SK-N-SH treated with all-trans-retinoic acid at 6 μM for 48 hours (cell line): ENCODE measurements at regions not wholly inside any gene's neighbourhood (a gene's known extent, or its start where the extent isn't known, plus 50 kb on each side); places are given as distances from the start of the nearest gene placed in this dataset.

Experiments used
- ARNTL ChIP-seq: fragments of 450-650 bp; formaldehyde crosslinking; IDR thresholded peaks from 2 replicates; pipeline ENCODE4 v1.5.0; 2020; ENCODE audit warnings: low read depth, mild to moderate bottlenecking, moderate library complexity, borderline replicate concordance
- ESRRG ChIP-seq: fragments of 250-450 bp; sonication (Bioruptor Pico); IDR thresholded peaks from 2 replicates; pipeline ENCODE4 v1.6.1; 2021; ENCODE audit warnings: mild to moderate bottlenecking
- OSR1 ChIP-seq: fragments of 250-450 bp; sonication (Bioruptor Pico); IDR thresholded peaks from 2 replicates; pipeline ENCODE4 v1.8.0; 2022; ENCODE audit warnings: moderate library complexity, mild to moderate bottlenecking, inconsistent platforms
- PATZ1 ChIP-seq: fragments of 250-450 bp; sonication (Bioruptor Pico); IDR thresholded peaks from 2 replicates; pipeline ENCODE4 v1.8.0; 2020; ENCODE audit warnings: mild to moderate bottlenecking, moderate library complexity, borderline replicate concordance
- RARB ChIP-seq: fragments of 250-450 bp; sonication (Bioruptor Pico); IDR thresholded peaks from 2 replicates; pipeline ENCODE4 v1.8.0; 2021; ENCODE audit warnings: mild to moderate bottlenecking, moderate library complexity
- TOX ChIP-seq: fragments of 250-450 bp; sonication (Bioruptor Pico); IDR thresholded peaks from 2 replicates; pipeline ENCODE4 v1.8.0; 2021; ENCODE audit warnings: mild to moderate bottlenecking, moderate library complexity, borderline replicate concordance
- ZC3H10 ChIP-seq: fragments of 250-450 bp; sonication (Bioruptor Pico); IDR thresholded peaks from 2 replicates; pipeline ENCODE4 v1.5.1; 2021; ENCODE audit warnings: mild to moderate bottlenecking, moderate library complexity

DNA sequence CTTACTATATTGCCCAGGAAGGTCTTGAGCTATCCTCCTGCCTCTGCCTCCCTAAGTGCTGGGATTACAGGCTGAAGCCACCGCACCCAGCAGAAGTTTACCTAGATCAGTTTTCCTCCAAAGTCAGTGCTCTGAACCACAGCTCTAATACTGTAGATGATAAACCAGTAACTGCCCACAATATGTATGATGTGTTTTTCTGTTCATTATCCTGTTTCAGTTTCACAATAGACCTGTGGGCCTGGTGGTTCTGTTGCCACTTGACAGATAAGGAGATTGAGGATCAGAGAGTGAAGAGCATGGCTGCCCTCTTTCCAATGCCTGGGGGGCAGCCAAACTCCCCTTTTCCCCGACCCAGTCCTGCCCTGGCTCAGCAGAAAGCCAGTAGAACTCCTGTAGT lies 87.0 kb downstream of the EFNB1 start:
- no peak for TF ChIP-seq RARB
- no peak for TF ChIP-seq OSR1
- no peak for TF ChIP-seq ZC3H10 (CRISPR knock-in tag)
- TF ChIP-seq ESRRG = no peak
- no peak for TF ChIP-seq ARNTL (CRISPR knock-in tag)
- TF ChIP-seq PATZ1 (CRISPR knock-in tag) = no peak
- no peak for TF ChIP-seq TOX (CRISPR knock-in tag)
